HG03159 (cell line): ENCODE measurements at regions not wholly inside any gene's neighbourhood (a gene's known extent, or its start where the extent isn't known, plus 50 kb on each side); places are given as distances from the start of the nearest gene placed in this dataset.

ENCODE experiments used
- ATAC-seq: cut with Tn5 transposase; IDR thresholded peaks from one replicate; pipeline ENCODE4 v1.9.1; 2021; ENCODE audit warnings: mild to moderate bottlenecking, moderate library complexity; ENCODE audit not compliant: unreplicated experiment

GRCh38 chr18:78540636-78541529 is 438.7 kb upstream of the SALL3 start:
- no peak for ATAC-seq

- ATAC-seq, result no peak
Measured at GRCh38 chr18:78542204-78542603, 437.4 kb upstream of the SALL3 start.

DNA sequence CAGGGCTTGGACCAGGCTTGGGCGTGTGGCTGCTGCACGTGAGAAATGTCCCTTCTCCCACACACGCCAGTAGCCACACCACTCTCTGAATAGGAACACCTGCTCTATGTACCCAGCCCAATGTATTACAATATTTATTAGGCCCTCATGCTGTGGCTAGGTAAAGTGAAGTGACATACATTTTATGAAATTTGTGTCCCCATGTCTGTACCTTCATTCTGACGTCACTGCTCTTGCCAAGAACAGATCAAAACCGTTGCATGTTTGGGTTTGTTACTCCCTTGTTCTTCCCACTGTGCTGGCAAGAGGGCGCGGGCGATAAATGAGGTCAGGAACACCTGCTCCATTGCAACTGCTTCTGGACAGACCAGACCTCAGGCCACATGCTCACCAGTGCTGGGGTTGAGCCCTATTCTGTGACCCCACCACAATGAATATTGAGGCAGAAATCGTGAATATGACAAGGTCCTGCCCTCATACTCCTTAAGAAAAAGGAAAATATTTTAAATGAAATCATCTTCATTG is 436.4 kb upstream of the SALL3 start:
- no peak for ATAC-seq

DNA sequence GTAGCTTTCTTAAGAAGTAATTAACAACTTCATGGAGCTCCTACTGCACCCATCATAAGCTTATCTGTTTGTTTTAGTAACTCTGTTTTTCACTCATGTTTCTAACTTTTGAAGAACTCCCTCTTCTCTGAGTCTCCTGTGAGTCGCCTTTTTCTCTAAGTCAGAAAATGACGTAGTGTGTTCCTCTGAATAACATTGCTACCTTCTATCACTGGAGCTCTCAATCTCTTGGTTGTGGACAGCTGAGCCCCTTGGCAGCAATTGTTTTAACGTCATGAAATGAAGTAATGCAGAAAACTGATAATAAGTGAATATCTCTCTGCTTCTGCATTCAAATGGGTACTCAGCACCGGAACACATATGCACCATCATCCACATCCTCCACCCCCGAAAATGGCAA is 433.3 kb upstream of the SALL3 start:
- ATAC-seq, result no peak

- ATAC-seq, result no peak
Measured at GRCh38 chr18:78547817-78548216, 431.8 kb upstream of the SALL3 start.

DNA sequence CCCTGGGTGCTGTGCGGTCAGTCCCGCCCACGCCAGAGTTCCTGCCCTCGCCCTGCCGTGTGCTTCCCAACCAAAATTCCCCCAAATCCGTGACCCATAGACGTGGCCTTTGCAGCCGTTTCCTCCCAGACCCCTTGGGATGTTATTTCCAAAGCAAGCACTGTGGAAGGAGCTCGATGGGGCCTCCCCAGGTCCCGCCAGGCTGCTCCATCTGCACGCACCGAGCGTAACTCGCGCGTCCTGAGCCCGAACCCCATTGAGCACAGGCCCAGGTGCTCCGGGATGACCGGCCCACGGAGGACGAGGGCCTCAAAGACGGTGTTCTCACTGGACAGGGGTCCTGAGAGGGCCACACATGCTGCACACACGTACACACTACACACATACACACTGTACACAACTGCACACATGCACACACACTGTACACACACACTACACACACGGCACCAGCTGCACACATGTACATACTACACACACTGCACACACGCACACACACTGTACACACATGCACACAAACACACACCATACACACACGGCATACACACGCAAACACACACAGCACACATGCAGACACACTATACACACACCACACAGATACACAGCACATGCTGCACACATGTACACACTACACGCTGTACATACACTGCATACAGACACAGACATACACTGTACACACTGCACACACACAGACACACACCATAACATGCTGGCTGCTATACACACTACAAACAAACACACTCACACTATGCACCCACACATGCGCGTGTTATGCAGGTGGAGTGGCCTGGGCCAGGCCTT is 431.2 kb upstream of the SALL3 start:
- no peak for ATAC-seq

GRCh38 chr18:78549971-78550370 is 429.6 kb upstream of the SALL3 start:
- ATAC-seq, result no peak

DNA sequence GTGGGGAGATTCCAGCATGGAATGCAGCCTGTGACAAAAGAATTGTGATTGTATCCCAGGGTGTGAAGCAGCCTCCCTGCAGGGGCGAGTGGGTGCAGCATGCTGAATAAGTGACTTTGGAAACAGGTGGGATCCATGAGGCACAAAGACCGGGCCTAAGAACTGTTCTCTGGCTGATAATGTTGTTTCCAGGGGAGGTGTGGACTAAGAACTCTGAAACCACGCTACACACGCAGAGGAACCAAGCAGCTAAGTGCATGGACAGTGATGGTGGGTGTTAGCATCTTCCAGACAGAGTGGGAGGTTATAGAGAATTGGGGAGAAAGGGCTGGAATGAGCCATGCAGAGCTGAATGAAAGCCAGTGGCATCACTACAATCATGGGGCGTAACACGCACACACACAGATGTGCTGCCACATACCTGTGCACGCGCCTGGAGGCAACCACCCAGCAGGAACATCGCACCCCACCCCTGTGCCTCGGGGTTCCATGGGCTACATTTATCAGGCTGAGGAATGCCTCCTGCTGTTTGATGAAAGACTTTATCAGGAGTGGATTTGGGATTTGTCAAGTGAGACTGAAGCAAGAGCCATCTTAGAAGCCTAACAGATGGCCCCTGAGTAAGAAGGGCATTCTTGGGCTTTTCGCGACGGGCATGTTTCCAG is 424.5 kb upstream of the SALL3 start:
- no peak for ATAC-seq

GRCh38 chr18:78557371-78557770 is 422.2 kb upstream of the SALL3 start:
- no peak for ATAC-seq

DNA sequence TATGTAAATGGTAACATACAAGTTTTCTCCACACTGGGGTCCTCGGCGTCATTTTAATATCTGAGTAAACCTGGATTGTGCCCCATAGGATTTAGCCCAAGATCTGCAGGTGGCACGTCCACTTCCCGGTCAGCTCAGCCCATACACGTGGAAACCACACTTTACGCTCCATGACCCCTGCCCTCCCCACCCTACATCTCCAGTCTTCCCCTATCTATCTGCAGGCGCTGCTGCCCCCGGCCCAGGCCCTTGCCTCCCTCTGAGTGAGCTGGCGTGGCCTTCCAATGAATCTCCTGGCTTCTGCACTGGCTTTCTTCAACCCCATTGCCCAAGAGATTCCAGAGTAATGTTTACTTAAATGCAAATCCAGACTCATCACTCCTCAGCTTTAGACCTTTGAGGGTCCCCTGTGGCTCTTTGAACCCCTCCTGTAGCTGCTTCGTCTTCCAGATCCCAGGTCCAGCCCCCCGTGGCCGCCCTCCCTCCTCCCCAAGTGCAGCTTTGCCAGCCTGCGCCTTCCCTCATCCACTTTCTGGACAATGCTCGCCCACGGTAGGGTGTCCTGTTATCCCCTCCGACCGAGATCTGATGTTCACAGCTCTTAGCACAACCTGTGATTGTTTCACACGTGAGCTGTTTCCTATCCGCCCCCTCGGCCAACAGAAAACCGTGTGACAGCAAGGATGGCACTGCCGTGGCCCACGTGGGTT is 421.4 kb upstream of the SALL3 start:
- ATAC-seq, result no peak

GRCh38 chr18:78558948-78559347 is 420.7 kb upstream of the SALL3 start:
- ATAC-seq, result no peak

DNA sequence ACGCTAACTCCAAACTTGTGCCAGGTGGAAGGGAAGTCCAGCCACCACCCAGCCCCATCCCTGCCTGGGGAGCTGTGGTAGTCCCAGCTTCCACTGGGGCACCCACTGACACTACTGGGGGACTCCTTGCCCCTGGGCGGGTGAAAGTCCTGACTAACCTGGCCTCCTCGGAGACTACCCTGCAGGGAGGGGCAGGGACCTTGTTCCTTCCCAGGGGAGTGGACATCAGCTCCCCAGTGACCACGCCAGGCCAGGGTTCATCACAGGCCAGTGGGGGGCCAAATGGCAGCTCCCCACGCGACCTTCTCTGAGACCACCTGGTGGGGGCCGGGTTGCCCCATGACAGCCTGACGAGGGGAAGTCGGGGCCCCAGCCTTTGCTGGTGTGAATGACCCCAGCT is 420.0 kb upstream of the SALL3 start:
- ATAC-seq, result no peak

- no peak for ATAC-seq
Measured at GRCh38 chr18:78561757-78562510, 417.7 kb upstream of the SALL3 start.

GRCh38 chr18:78562531-78562961 is 417.1 kb upstream of the SALL3 start:
- no peak for ATAC-seq

- no peak for ATAC-seq
Measured at GRCh38 chr18:78563110-78563509, 416.5 kb upstream of the SALL3 start.

- no peak for ATAC-seq
Measured at GRCh38 chr18:78564030-78564429, 415.6 kb upstream of the SALL3 start.

GRCh38 chr18:78564518-78564917 is 415.1 kb upstream of the SALL3 start:
- no peak for ATAC-seq

DNA sequence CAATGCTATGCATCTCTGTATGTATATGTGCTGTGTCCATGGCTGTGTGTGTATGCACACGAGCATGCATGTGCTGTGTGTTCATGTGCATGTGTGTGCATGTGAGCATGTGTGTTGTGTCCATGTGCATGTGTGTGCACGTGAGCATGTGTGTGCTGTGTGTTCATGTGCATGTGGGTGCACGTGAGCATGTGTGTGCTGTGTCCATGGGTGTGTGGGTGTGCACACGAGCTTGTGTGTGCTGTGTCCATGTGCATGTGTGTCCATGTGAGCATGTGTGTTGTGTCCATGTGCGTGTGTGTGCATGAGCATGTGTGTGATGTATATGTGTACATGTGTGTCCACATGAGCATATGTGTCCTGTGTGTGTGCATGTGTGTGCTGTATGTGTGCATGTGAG is 414.4 kb upstream of the SALL3 start:
- no peak for ATAC-seq

GRCh38 chr18:78566065-78566464 is 413.6 kb upstream of the SALL3 start:
- ATAC-seq, result no peak

DNA sequence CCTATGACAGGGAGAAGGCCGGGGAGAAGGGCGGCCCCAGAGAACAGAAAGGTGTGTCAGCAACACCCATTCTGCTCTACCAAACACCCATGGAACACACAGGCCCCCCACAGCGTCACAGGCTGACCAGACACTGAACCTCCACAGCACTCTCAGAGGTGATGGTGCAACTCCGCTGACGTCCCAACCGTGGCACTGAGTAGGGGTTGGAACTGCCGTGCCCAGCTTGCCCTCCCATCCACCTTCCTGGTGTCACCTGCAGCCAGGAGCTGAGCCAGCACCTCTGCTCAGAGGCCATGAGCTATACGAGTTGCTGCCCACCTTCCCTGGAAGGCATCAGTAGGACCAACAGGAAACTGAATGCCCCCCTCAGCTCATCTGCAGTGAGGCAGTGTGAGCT is 412.9 kb upstream of the SALL3 start:
- ATAC-seq, result no peak
